AG09319 (cell line): ENCODE measurements at regions not wholly inside any gene's neighbourhood (a gene's known extent, or its start where the extent isn't known, plus 50 kb on each side); places are given as distances from the start of the nearest gene placed in this dataset.

Source experiments
- DNase-seq: peaks from one replicate; pipeline ENCODE4 v3.0.0-alpha.2; 2010; ENCODE audit warnings: low read depth; ENCODE audit errors: extremely low read depth
- TF ChIP-seq, protein P1 (sequence below): IDR thresholded peaks from 2 replicates; pipeline ENCODE4 v1.5.1; 2011; ENCODE audit warnings: low read depth, mild to moderate bottlenecking, inconsistent platforms, low read length, moderate library complexity

DNA sequence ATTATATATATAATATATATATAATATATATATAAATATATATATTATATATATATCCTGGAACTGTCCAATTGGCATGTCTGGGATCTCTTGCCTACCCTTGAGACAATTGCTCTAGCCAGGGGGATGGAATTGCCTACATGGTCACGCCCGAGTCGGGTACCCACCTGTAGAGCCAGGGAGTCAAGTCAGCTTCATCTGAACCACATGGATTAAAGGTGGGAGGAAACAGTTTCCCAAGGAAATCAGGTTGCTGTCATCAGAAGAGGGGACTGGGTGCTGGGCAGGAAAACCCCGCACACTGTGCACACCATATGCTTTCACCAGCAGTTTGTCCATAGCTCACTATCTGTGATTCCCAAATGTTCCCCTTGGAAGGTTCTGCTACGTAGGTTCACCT, 252.5 kb upstream of the NOX3 start:
- DNase-seq, result no peak
- TF ChIP-seq, protein P1, sequence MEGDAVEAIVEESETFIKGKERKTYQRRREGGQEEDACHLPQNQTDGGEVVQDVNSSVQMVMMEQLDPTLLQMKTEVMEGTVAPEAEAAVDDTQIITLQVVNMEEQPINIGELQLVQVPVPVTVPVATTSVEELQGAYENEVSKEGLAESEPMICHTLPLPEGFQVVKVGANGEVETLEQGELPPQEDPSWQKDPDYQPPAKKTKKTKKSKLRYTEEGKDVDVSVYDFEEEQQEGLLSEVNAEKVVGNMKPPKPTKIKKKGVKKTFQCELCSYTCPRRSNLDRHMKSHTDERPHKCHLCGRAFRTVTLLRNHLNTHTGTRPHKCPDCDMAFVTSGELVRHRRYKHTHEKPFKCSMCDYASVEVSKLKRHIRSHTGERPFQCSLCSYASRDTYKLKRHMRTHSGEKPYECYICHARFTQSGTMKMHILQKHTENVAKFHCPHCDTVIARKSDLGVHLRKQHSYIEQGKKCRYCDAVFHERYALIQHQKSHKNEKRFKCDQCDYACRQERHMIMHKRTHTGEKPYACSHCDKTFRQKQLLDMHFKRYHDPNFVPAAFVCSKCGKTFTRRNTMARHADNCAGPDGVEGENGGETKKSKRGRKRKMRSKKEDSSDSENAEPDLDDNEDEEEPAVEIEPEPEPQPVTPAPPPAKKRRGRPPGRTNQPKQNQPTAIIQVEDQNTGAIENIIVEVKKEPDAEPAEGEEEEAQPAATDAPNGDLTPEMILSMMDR, result no peak

GRCh38 chr6:155706806-155707205, 251.2 kb upstream of the NOX3 start:
- DNase-seq, result no peak
- TF ChIP-seq, protein P1, result no peak

- TF ChIP-seq, protein P1, result no peak
- no peak for DNase-seq
Measured at GRCh38 chr6:155706341-155706740, 250.7 kb upstream of the NOX3 start.

GRCh38 chr6:155701342-155701741, 245.7 kb upstream of the NOX3 start:
- DNase-seq, result no peak
- TF ChIP-seq, protein P1, result no peak

- DNase-seq, result no peak
- TF ChIP-seq, protein P1, result no peak
Measured at GRCh38 chr6:155695495-155695894, 239.9 kb upstream of the NOX3 start.

DNA sequence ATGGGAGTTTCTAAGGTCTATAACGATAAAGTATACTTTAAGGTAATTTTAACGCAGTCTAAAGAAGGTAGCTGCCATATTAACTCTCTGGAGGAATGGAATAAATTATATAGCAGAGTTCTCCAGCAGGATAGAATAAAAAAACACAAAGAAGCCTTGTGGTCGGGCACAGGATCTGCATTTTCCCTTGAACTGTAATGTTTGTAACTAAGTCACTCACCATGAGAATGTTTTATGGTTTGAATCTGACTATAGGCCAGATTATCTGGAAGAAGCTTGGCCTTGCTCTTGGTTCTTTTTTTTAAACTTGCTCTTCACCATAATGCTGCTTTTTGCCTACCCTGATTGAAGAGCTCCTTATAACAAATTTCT, 238.8 kb upstream of the NOX3 start:
- TF ChIP-seq, protein P1, result no peak
- DNase-seq, result no peak

- TF ChIP-seq, protein P1, result no peak
- DNase-seq, result no peak
Measured at GRCh38 chr6:155693573-155694418, 238.2 kb upstream of the NOX3 start.
